Gastroesophageal sphincter (tissue), 4 donors: ENCODE measurements at regions not wholly inside any gene's neighbourhood (a gene's known extent, or its start where the extent isn't known, plus 50 kb on each side); places are given as distances from the start of the nearest gene placed in this dataset.

Experiments
- ATAC-seq: fragments of 150-250 bp; one replicate; pipeline ENCODE4 v1.9.1; 2016; ENCODE audit warnings: mild to moderate bottlenecking, moderate library complexity
- H3K27ac ChIP-seq, 4 donors: fragments of 200-600 bp; sonication (generic) in 3 of 4; 1 replicate in 3 of 4; 2 replicates in 1 of 4; pipeline ENCODE4 v1.5.1; 2016 to 2019
- H3K27me3 ChIP-seq: fragments of 200-600 bp; sonication (generic); one replicate; pipeline ENCODE4 v1.5.1; 2019
- H3K36me3 ChIP-seq, 2 donors: fragments of 200-600 bp; sonication (generic); one replicate each; pipeline ENCODE4 v1.5.1; 2019; ENCODE audit warnings: control low read depth in 1 of 2
- H3K4me1 ChIP-seq, 3 donors: fragments of 200-600 bp; sonication (generic); 1 replicate in 2 of 3; 2 replicates in 1 of 3; pipeline ENCODE4 v1.5.1; 2016 to 2019; ENCODE audit warnings: control low read depth in 2 of 3
- H3K4me3 ChIP-seq, 2 donors: fragments of 200-600 bp; sonication (generic); one replicate each; pipeline ENCODE4 v1.5.1; 2019; ENCODE audit warnings: mild to moderate bottlenecking in 1 of 2, moderate library complexity in 1 of 2
- H3K9me3 ChIP-seq, 3 donors: fragments of 200-600 bp; sonication (generic); one replicate each; pipeline ENCODE4 v1.5.1; 2017 to 2019; ENCODE audit warnings: control low read depth in 2 of 3
- EP300 ChIP-seq: sonication (generic); formaldehyde crosslinking; IDR thresholded peaks from one replicate; pipeline ENCODE4 v1.6.1; 2017; ENCODE audit warnings: antibody characterized with exemption, mild to moderate bottlenecking
- POLR2A ChIP-seq, 2 donors: fragments of 450-650 bp; IDR thresholded peaks; one replicate each; pipeline ENCODE4 v1.6.1; 2017; ENCODE audit warnings: antibody characterized with exemption in 2 of 2, mild to moderate bottlenecking in 2 of 2, moderate library complexity in 1 of 2
- POLR2AphosphoS5 ChIP-seq: sonication (generic); formaldehyde crosslinking; IDR thresholded peaks from one replicate; pipeline ENCODE4 v1.6.1; 2017; ENCODE audit warnings: antibody characterized with exemption
- WGBS, 2 donors: methylation state at CpG; one replicate each; pipeline ENCODE4 v1.1.5; 2018; ENCODE audit warnings: low coverage in 1 of 2; 5-methylcytosine and 5-hydroxymethylcytosine counted together
- TF ChIP-seq, protein P1 (sequence below), 4 experiments: fragments of 200-600 bp in 2 of 4; fragments of 450-650 bp in 2 of 4; sonication (generic) in 1 of 4; IDR thresholded peaks; one replicate each; pipeline ENCODE4 v1.5.1; 2017 to 2019; ENCODE audit warnings: antibody characterized with exemption in 4 of 4, mild to moderate bottlenecking in 2 of 4, moderate library complexity in 2 of 4

DNA sequence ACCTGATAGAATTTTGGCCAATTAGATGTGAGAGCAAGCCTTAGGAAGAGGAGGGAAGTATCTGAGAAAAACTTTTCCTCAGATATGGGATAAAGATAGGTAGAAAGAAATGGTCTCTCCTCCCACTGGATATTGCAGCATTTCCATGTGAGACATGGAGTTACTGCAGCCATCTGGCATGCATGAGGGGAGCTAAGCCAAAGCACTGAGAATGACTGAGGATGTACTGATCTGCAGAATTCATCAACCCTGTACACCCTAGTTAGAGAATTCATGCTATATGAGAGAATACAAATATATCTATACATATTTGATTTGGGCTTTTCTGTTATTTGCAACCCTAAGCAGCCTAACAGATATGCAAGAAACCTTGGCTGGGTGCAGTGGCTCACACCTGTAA, 52.5 kb upstream of the RPL34 start:
- H3K27me3 ChIP-seq = peaks cover 16% of the 10 kb centered on the region
- H3K27ac ChIP-seq = no peak overlapping the region
- no peaks in the 10 kb centered on the region for H3K36me3 ChIP-seq
- no peaks in the 10 kb centered on the region for H3K4me1 ChIP-seq
- H3K9me3 ChIP-seq = no peaks in the 10 kb centered on the region
- TF ChIP-seq, protein P1, sequence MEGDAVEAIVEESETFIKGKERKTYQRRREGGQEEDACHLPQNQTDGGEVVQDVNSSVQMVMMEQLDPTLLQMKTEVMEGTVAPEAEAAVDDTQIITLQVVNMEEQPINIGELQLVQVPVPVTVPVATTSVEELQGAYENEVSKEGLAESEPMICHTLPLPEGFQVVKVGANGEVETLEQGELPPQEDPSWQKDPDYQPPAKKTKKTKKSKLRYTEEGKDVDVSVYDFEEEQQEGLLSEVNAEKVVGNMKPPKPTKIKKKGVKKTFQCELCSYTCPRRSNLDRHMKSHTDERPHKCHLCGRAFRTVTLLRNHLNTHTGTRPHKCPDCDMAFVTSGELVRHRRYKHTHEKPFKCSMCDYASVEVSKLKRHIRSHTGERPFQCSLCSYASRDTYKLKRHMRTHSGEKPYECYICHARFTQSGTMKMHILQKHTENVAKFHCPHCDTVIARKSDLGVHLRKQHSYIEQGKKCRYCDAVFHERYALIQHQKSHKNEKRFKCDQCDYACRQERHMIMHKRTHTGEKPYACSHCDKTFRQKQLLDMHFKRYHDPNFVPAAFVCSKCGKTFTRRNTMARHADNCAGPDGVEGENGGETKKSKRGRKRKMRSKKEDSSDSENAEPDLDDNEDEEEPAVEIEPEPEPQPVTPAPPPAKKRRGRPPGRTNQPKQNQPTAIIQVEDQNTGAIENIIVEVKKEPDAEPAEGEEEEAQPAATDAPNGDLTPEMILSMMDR (IDR thresholded peaks at IDR 0.05) = no peak
- no peak for TF ChIP-seq EP300
- no peak for TF ChIP-seq POLR2A (IDR thresholded peaks at IDR 0.05)
- TF ChIP-seq POLR2AphosphoS5 = no peak
- H3K4me3 ChIP-seq = no peak overlapping the region
- ATAC-seq = no peak

DNA sequence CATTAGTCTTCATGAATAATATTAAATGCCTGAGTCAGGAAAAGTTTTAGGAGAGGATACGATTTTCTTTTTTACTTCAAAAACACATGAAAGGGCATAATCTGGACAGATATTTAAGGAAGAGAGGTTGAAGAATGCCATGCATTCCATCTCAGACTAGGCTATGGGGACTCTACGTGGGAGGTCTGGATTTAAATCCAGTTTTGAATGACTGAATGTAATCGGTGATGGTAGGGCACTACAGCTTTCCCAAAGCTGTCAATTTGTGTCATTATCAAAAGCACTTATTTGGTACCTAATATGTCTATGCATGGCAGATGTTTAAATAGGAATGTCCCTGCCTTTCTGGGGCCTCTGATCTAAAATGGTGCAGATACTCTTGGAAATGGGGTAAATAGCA, 59.3 kb upstream of the RPL34 start:
- Histone ChIP-seq H3K27ac (peak overlapping the region in 2 of 4 donors; percentile 12 to 24), H3K9me3 (no peaks in the 10 kb centered on the region), H3K4me1 (no peaks in the 10 kb centered on the region), H3K27me3 (no peaks in the 10 kb centered on the region), H3K4me3 (no peak overlapping the region), H3K36me3 (no peaks in the 10 kb centered on the region)
- 20 to 34% methylated on average over 3 of the region's 3 CpGs for WGBS, 2 donors
- ATAC-seq = no peak
- TF ChIP-seq EP300 = no peak
- no peak for TF ChIP-seq POLR2AphosphoS5
- TF ChIP-seq, protein P1 (IDR thresholded peaks at IDR 0.05) = no peak
- TF ChIP-seq POLR2A (IDR thresholded peaks at IDR 0.05) = no peak

DNA sequence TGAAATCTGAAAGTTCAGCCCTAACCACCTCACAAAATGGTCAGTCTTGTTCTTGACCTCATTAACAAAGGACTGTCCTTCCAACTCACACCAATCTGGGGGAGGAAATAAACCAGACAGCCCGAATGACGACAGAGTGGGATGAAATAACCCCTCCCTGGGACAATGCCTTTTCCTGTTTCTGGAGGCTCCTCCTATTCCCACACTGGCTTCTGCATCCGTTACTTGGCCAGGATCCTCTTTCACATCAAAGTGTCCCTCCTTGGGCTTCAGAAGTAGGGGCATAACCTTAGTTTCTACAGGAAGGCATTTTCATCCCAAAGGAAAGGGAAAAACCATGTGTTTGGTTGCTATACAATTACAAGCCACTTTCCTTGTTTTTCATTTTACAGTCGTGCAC, 59.8 kb upstream of the RPL34 start:
- H3K36me3 ChIP-seq = no peaks in the 10 kb centered on the region
- no peaks in the 10 kb centered on the region for H3K4me1 ChIP-seq
- H3K4me3 ChIP-seq = no peak overlapping the region
- 34 to 39% methylated on average over 3 to 4 of the region's 4 CpGs for WGBS, 2 donors
- peak; percentile 63 for ATAC-seq
- no peaks in the 10 kb centered on the region for H3K27me3 ChIP-seq
- H3K27ac ChIP-seq = no peak overlapping the region
- no peaks in the 10 kb centered on the region for H3K9me3 ChIP-seq
- TF ChIP-seq, protein P1 (IDR thresholded peaks at IDR 0.05) = no peak
- TF ChIP-seq POLR2A (IDR thresholded peaks at IDR 0.05) (no peak), EP300 (no peak), POLR2AphosphoS5 (no peak)

DNA sequence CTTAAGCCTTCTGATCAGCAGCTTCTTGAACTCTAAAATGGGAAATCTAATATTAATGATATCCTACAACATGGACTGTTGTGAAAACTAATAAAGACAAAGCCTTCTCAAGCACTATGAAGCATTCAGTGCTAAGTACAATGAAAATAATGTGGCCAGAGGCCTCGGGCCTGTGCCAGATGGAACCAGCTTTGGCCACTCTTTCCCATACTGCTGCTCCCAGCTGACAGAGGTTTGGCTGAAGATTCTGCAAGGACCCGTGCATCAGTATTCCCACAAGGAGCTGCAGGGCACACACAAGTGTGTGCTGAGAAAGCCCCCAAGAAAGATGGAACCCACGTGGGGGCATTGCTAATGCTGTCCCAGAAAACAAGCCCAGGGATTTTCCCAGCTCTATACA, 60.5 kb upstream of the RPL34 start:
- Histone ChIP-seq H3K27me3 (no peaks in the 10 kb centered on the region), H3K36me3 (no peaks in the 10 kb centered on the region), H3K4me3 (no peak overlapping the region), H3K9me3 (no peaks in the 10 kb centered on the region), H3K4me1 (no peaks in the 10 kb centered on the region), H3K27ac (no peak overlapping the region)
- ATAC-seq = no peak
- TF ChIP-seq POLR2AphosphoS5 (no peak), POLR2A (IDR thresholded peaks at IDR 0.05) (no peak), EP300 (no peak)
- TF ChIP-seq, protein P1 (IDR thresholded peaks at IDR 0.05) = no peak
- no CpG with 5 or more reads among the region's 3 CpGs for WGBS, 2 donors

DNA sequence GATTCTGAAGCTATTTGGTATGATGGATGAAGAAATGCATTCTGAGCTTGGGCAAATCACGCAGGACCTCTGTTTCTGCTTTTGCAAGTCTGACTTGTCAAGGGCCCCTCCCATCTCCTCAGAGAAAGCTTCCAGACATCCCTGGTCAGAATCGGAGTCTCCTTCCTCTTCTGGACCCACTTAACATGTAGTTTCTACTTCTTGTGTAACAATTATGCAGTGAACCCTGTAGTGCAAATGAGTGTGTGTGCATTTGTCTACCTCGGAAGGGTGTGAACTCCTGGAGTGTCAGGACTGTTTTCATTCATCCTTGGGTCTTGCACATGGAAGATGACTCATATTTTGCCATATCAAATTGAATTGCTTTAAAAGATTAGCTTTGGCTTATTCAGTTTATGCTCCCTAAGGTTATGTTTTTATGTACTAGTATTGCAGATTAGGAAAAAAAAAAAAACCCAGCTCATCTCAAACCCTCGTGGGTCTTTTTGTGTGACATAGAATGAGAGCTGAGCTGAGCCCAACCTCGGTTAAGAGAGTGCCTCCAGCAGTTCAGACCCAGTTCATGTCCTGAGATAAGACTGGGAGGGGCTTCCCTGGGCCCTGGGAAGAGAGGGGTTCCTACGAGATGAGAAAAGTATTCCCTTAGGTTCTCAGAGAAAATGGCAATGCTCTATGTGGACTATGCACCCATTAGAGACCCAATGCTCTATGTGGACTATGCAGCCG, 61.1 kb upstream of the RPL34 start:
- H3K27ac ChIP-seq = no peak overlapping the region
- no peak for TF ChIP-seq POLR2AphosphoS5
- no peak for TF ChIP-seq POLR2A (IDR thresholded peaks at IDR 0.05)
- TF ChIP-seq, protein P1 (IDR thresholded peaks at IDR 0.05) = no peak
- TF ChIP-seq EP300 = no peak
- no peaks in the 10 kb centered on the region for H3K27me3 ChIP-seq
- no peak overlapping the region for H3K4me3 ChIP-seq
- 27 to 63% methylated on average over 2 to 6 of the region's 7 CpGs for WGBS, 2 donors
- no peaks in the 10 kb centered on the region for H3K9me3 ChIP-seq
- no peaks in the 10 kb centered on the region for H3K36me3 ChIP-seq
- no peaks in the 10 kb centered on the region for H3K4me1 ChIP-seq
- ATAC-seq = no peak
